Activated CD4-positive, alpha-beta T cell treated with anti-CD3 and anti-CD28 coated beads, Interleukin-2, amount 10 ng/mL, durations not matched to agents 7 days and 5 days (primary cell): ENCODE measurements at regions not wholly inside any gene's neighbourhood (a gene's known extent, or its start where the extent isn't known, plus 50 kb on each side); places are given as distances from the start of the nearest gene placed in this dataset.
"Not testable (repeated sequence)": the region's sequence is repeated elsewhere in the genome, so short reads cannot be mapped to it uniquely, and the experiment has no call there.

Experiments used
- CTCF ChIA-PET: fragments of 350-600 bp; sonication (Branson Sonifier 250); formaldehyde crosslinking; loops from one replicate; lab custom pipeline; 2021; ENCODE audit warnings: antibody characterized with exemption; lab: Charles Lee
- POLR2A ChIA-PET: fragments of 350-600 bp; sonication (Branson Sonifier 250); formaldehyde crosslinking; loops from one replicate; lab custom pipeline; 2021; ENCODE audit warnings: antibody characterized with exemption; lab: Charles Lee
- DNase-seq: peaks from one replicate; pipeline ENCODE4 v3.0.0-alpha.2; 2020
- H3K27ac Mint-ChIP-seq: one replicate; pipeline ENCODE4 v1.8.0; 2021; ENCODE audit warnings: mild to moderate bottlenecking, moderate library complexity, mixed read lengths
- H3K27me3 Mint-ChIP-seq: one replicate; pipeline ENCODE4 v1.8.0; 2021; ENCODE audit warnings: mixed read lengths
- H3K36me3 Mint-ChIP-seq: one replicate; pipeline ENCODE4 v1.8.0; 2021; ENCODE audit warnings: low read depth, mixed read lengths
- H3K4me1 Mint-ChIP-seq: one replicate; pipeline ENCODE4 v1.8.0; 2021; ENCODE audit warnings: mixed read lengths
- H3K4me3 Mint-ChIP-seq: one replicate; pipeline ENCODE4 v1.8.0; 2021; ENCODE audit warnings: mild to moderate bottlenecking, moderate library complexity, mixed read lengths
- H3K9me3 Mint-ChIP-seq: one replicate; pipeline ENCODE4 v1.8.0; 2021; ENCODE audit warnings: mixed read lengths

GRCh38 chr2:91476244-91476935, 2784.9 kb downstream of the RPIA start:
- peak overlapping the region; percentile 77 for H3K4me3 Mint-ChIP-seq
- H3K27me3 Mint-ChIP-seq, result peaks cover 14% of the 10 kb centered on the region
- H3K36me3 Mint-ChIP-seq, POLR2A ChIA-PET, H3K9me3 Mint-ChIP-seq, CTCF ChIA-PET, DNase-seq, H3K4me1 Mint-ChIP-seq: not testable (repeated sequence)
- peak overlapping the region; percentile 96 for H3K27ac Mint-ChIP-seq

- Mint-ChIP-seq H3K27ac (peak overlapping the region; percentile 96), H3K4me3 (peak overlapping the region; percentile 77), H3K27me3 (peaks cover 16% of the 10 kb centered on the region)
- H3K4me1 Mint-ChIP-seq, DNase-seq, H3K9me3 Mint-ChIP-seq, POLR2A ChIA-PET, CTCF ChIA-PET, H3K36me3 Mint-ChIP-seq: not testable (repeated sequence)
Observed at GRCh38 chr2:91476936-91477246, 2785.4 kb downstream of the RPIA start.

GRCh38 chr2:91477291-91477690, 2785.8 kb downstream of the RPIA start:
- DNase-seq, H3K9me3 Mint-ChIP-seq, POLR2A ChIA-PET, H3K36me3 Mint-ChIP-seq, CTCF ChIA-PET, H3K4me3 Mint-ChIP-seq, H3K27ac Mint-ChIP-seq, H3K4me1 Mint-ChIP-seq: not testable (repeated sequence)
- H3K27me3 Mint-ChIP-seq, result peaks cover 14% of the 10 kb centered on the region

GRCh38 chr2:91477731-91478672, 2786.5 kb downstream of the RPIA start:
- ChIA-PET POLR2A (no interaction called here), CTCF (no interaction called here)
- Mint-ChIP-seq H3K36me3 (peaks cover 3% of the 10 kb centered on the region), H3K27me3 (peaks cover 14% of the 10 kb centered on the region), H3K4me1 (peaks cover 5% of the 10 kb centered on the region), H3K27ac (peak overlapping the region; percentile 25), H3K9me3 (no peaks in the 10 kb centered on the region), H3K4me3 (no peak overlapping the region)
- DNase-seq, result no peak

GRCh38 chr2:91478851-91479718, 2787.6 kb downstream of the RPIA start:
- DNase-seq, H3K4me1 Mint-ChIP-seq, H3K9me3 Mint-ChIP-seq, H3K27ac Mint-ChIP-seq, POLR2A ChIA-PET, CTCF ChIA-PET, H3K36me3 Mint-ChIP-seq: not testable (repeated sequence)
- Mint-ChIP-seq H3K4me3 (peak overlapping the region; percentile 39), H3K27me3 (peaks cover 14% of the 10 kb centered on the region)

- POLR2A ChIA-PET, H3K27ac Mint-ChIP-seq: not testable (repeated sequence)
Observed at GRCh38 chr2:91485226-91485625, 2793.8 kb downstream of the RPIA start.

GRCh38 chr2:91497129-91498064, 2805.9 kb downstream of the RPIA start:
- H3K36me3 Mint-ChIP-seq, H3K27me3 Mint-ChIP-seq, H3K4me3 Mint-ChIP-seq, POLR2A ChIA-PET, H3K4me1 Mint-ChIP-seq, H3K9me3 Mint-ChIP-seq, CTCF ChIA-PET, H3K27ac Mint-ChIP-seq, DNase-seq: not testable (repeated sequence)

More at GRCh38 chr2:91485226-91485625, 2793.8 kb downstream of the RPIA start:
- H3K27me3 Mint-ChIP-seq, H3K4me3 Mint-ChIP-seq, CTCF ChIA-PET, H3K4me1 Mint-ChIP-seq, H3K9me3 Mint-ChIP-seq, DNase-seq, H3K36me3 Mint-ChIP-seq: not testable (repeated sequence)

- POLR2A ChIA-PET, H3K4me3 Mint-ChIP-seq, H3K27me3 Mint-ChIP-seq, H3K36me3 Mint-ChIP-seq, DNase-seq, CTCF ChIA-PET, H3K9me3 Mint-ChIP-seq, H3K27ac Mint-ChIP-seq, H3K4me1 Mint-ChIP-seq: not testable (repeated sequence)
Observed at GRCh38 chr2:91498065-91498449, 2806.6 kb downstream of the RPIA start.

GRCh38 chr2:91498513-91499250, 2807.2 kb downstream of the RPIA start:
- POLR2A ChIA-PET, result not testable (repeated sequence)

GRCh38 chr2:91499431-91500050, 2808.1 kb downstream of the RPIA start:
- H3K4me3 Mint-ChIP-seq, H3K9me3 Mint-ChIP-seq, H3K27me3 Mint-ChIP-seq, POLR2A ChIA-PET, H3K4me1 Mint-ChIP-seq, DNase-seq, H3K36me3 Mint-ChIP-seq, H3K27ac Mint-ChIP-seq, CTCF ChIA-PET: not testable (repeated sequence)

More at GRCh38 chr2:91498513-91499250, 2807.2 kb downstream of the RPIA start:
- H3K9me3 Mint-ChIP-seq, H3K4me1 Mint-ChIP-seq, H3K27ac Mint-ChIP-seq, H3K4me3 Mint-ChIP-seq, H3K36me3 Mint-ChIP-seq, H3K27me3 Mint-ChIP-seq, DNase-seq, CTCF ChIA-PET: not testable (repeated sequence)

- H3K4me3 Mint-ChIP-seq, H3K36me3 Mint-ChIP-seq, H3K9me3 Mint-ChIP-seq, POLR2A ChIA-PET, DNase-seq, H3K4me1 Mint-ChIP-seq, H3K27me3 Mint-ChIP-seq, H3K27ac Mint-ChIP-seq: not testable (repeated sequence)
- CTCF ChIA-PET, result interaction anchor here (0.8 kb wide), 1 partner anchor 1457 kb away, joined by 3 read pairs; no protein-coding TSS in a partner anchor
Observed at GRCh38 chr2:91500246-91500977, 2808.9 kb downstream of the RPIA start.
